Fibroblast of lung (primary cell): ENCODE measurements at regions not wholly inside any gene's neighbourhood (a gene's known extent, or its start where the extent isn't known, plus 50 kb on each side); places are given as distances from the start of the nearest gene placed in this dataset.
"Not testable (repeated sequence)": the region's sequence is repeated elsewhere in the genome, so short reads cannot be mapped to it uniquely, and the experiment has no call there.

Experiments used
- DNase-seq, 2 donors: peaks; one replicate each; pipeline versions ENCODE4 v3.0.0 to v3.0.0-alpha.2; 2010; ENCODE audit warnings: low read depth in 2 of 2
- H2AFZ ChIP-seq: 2 replicates; pipeline ENCODE4 v1.5.1; 2012; ENCODE audit warnings: low read length, control low read depth, inconsistent platforms
- H3K27ac ChIP-seq: 2 replicates; pipeline ENCODE4 v1.5.1; 2011; ENCODE audit warnings: low read length, control low read depth; ENCODE audit not compliant: insufficient read depth
- H3K27me3 ChIP-seq: 2 replicates; pipeline ENCODE4 v1.5.1; 2011; ENCODE audit warnings: mild to moderate bottlenecking, low read length; ENCODE audit not compliant: control insufficient read depth, insufficient read depth
- H3K36me3 ChIP-seq: 2 replicates; pipeline ENCODE4 v1.5.1; 2011; ENCODE audit warnings: low read length; ENCODE audit not compliant: control insufficient read depth, insufficient read depth
- H3K4me1 ChIP-seq: 2 replicates; pipeline ENCODE4 v1.5.1; 2011; ENCODE audit warnings: low read length; ENCODE audit not compliant: control insufficient read depth, insufficient read depth; ENCODE audit errors: extremely low read depth
- H3K4me2 ChIP-seq: 2 replicates; pipeline ENCODE4 v1.5.1; 2011; ENCODE audit warnings: low read length, control low read depth; ENCODE audit not compliant: insufficient read depth; ENCODE audit errors: extremely low read depth
- H3K4me3 ChIP-seq, 4 experiments: fragments of 200-600 bp in 1 of 4; sonication (generic) in 1 of 4; replicated peaks in 1 of 4; 2 replicates each; pipeline ENCODE4 v1.5.1; 2011 to 2016; ENCODE audit warnings: low read length in 4 of 4, low read depth in 3 of 4, mild to moderate bottlenecking in 3 of 4, control low read depth in 2 of 4, inconsistent platforms in 1 of 4, mixed read lengths in 1 of 4; ENCODE audit not compliant: insufficient read depth in 1 of 4; ENCODE audit errors: control extremely low read depth in 1 of 4
- H3K79me2 ChIP-seq: 2 replicates; pipeline ENCODE4 v1.5.1; 2012; ENCODE audit warnings: mild to moderate bottlenecking, low read length, inconsistent platforms; ENCODE audit not compliant: control insufficient read depth, insufficient read depth
- H3K9ac ChIP-seq: 2 replicates; pipeline ENCODE4 v1.5.1; 2011; ENCODE audit warnings: mild to moderate bottlenecking, low read length, control low read depth; ENCODE audit not compliant: insufficient read depth
- H3K9me3 ChIP-seq: 2 replicates; pipeline ENCODE4 v1.5.1; 2012; ENCODE audit warnings: low read depth, low read length; ENCODE audit not compliant: control insufficient read depth, insufficient read depth
- H4K20me1 ChIP-seq: 2 replicates; pipeline ENCODE4 v1.5.1; 2011; ENCODE audit warnings: low read length; ENCODE audit not compliant: control insufficient read depth, insufficient read depth; ENCODE audit errors: extremely low read depth

DNA sequence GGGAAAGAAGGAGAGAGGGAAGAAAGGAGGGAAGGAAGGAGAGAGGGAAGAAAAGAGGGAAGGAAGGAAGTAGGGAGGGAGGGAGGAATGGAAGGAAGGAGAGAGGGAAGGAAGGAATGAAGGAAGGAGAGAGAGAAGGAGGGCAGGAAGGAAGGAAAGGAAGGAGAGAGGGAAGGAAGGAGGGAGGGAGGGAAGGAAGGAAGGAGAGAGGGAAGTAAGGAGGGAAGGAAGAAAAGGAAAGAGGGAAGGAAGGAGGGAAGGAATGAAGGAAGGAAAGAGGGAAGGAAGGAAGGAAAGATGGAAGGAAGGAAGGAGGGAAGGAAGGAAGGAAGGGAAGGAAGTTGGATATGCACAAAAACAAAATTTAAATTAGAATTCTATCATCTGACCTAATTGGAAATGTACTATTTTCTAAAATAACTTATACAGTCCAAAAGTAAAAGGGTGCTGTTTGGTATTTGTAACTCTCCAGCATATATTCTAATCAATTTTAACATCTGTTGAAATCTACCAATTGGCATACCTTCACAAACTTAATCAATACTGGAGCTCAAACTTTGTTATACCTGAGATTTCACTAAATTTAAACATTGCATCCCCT, 2890.3 kb upstream of the OR11H1 start:
- not testable (repeated sequence) for H3K27me3 ChIP-seq, H3K9me3 ChIP-seq, H3K4me2 ChIP-seq

DNA sequence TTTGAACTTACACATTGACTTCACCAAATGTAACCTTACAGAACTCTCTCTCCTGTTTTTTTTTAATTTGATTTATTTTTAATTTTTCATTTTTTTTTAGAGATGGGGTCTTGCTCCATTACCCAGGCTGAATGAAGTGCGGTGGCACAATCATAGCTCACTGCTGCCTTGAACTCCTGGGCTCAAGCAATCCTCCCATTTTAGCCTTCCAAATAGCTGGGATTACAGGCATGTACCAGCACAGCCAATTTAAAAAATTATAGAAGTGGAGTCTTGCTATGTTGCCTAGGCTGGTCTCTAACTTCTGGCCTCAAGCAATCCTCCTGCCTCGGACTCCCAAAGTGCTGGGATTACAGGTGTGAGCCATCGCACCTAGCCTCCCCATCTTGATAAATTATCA, 2889.7 kb upstream of the OR11H1 start:
- H4K20me1 ChIP-seq, H3K36me3 ChIP-seq, DNase-seq, H3K27ac ChIP-seq, H3K79me2 ChIP-seq, H3K9me3 ChIP-seq, H2AFZ ChIP-seq, H3K4me2 ChIP-seq, H3K4me1 ChIP-seq, H3K27me3 ChIP-seq, H3K9ac ChIP-seq, H3K4me3 ChIP-seq: not testable (repeated sequence)

More for the DNA sequence above, 2890.3 kb upstream of the OR11H1 start:
- not testable (repeated sequence) for H3K4me3 ChIP-seq, H2AFZ ChIP-seq, H3K9ac ChIP-seq, H3K27ac ChIP-seq, H3K4me1 ChIP-seq, DNase-seq, H4K20me1 ChIP-seq, H3K36me3 ChIP-seq, H3K79me2 ChIP-seq
